ENCODE measurements at regions not wholly inside any gene's neighbourhood (a gene's known extent, or its start where the extent isn't known, plus 50 kb on each side); places are given as distances from the start of the nearest gene placed in this dataset.

- Histone ChIP-seq H3K79me2 (ENCODE audit: low read length) (no peaks in the 10 kb centered on the region), H2AFZ (ENCODE audit: low read length) (0 out of 2 replicates have a peak overlapping the region, but pooled peaks have one; percentile 9)
Measured at GRCh38 chr21:18498431-18498830, 94.8 kb upstream of the TMPRSS15 start.

GRCh38 chr21:18499761-18500376 lies 96.3 kb upstream of the TMPRSS15 start:
- Histone ChIP-seq H3K4me1 (ENCODE audit: low read length) (no peaks in the 10 kb centered on the region), H3K27me3 (replicated peaks; ENCODE audit: insufficient read depth, low read length) (no peaks in the 10 kb centered on the region), H3K9me2 (replicated peaks; ENCODE audit: insufficient read depth, low read length) (no peaks in the 10 kb centered on the region), H3K4me2 (ENCODE audit: low read depth, low read length) (no peak overlapping the region), H2AFZ (ENCODE audit: low read length) (no peak overlapping the region), H4K20me1 (ENCODE audit: insufficient read depth, low read length) (no peaks in the 10 kb centered on the region), H3K27ac (ENCODE audit: low read length) (no peak overlapping the region), H3F3A (ENCODE audit: insufficient read depth, low read length) (no peaks in the 10 kb centered on the region), H3K36me3 (replicated peaks; ENCODE audit: insufficient read depth, low read length) (no peaks in the 10 kb centered on the region), H3K9ac (ENCODE audit: low read length) (no peak overlapping the region), H3K79me2 (ENCODE audit: low read length) (no peaks in the 10 kb centered on the region), H3K4me3 (ENCODE audit: low read length) (no peak overlapping the region), H3K9me3 (replicated peaks; ENCODE audit: insufficient read depth, low read length) (no peaks in the 10 kb centered on the region)
- DNase-seq: peak; percentile 73
- peak; percentile 77 for TF ChIP-seq CTCF (IDR thresholded peaks at IDR 0.05; ENCODE audit: low read length)
- no peak for TF ChIP-seq EZH2phosphoT487 (IDR thresholded peaks at IDR 0.05; ENCODE audit: low read length)

More at GRCh38 chr21:18498431-18498830, 94.8 kb upstream of the TMPRSS15 start:
- no peak overlapping the region for H3K9ac ChIP-seq (ENCODE audit: low read length)
- DNase-seq: no peak
- H3K4me2 ChIP-seq (ENCODE audit: low read depth, low read length): no peak overlapping the region
- H3K36me3 ChIP-seq (replicated peaks; ENCODE audit: insufficient read depth, low read length): no peaks in the 10 kb centered on the region
- no peak overlapping the region for H3K27ac ChIP-seq (ENCODE audit: low read length)
- no peaks in the 10 kb centered on the region for H3K9me3 ChIP-seq (replicated peaks; ENCODE audit: insufficient read depth, low read length)
- TF ChIP-seq CTCF (IDR thresholded peaks at IDR 0.05; ENCODE audit: low read length) (no peak), EZH2phosphoT487 (IDR thresholded peaks at IDR 0.05; ENCODE audit: low read length) (no peak), EZH2 (optimal IDR thresholded peaks at IDR 0.05; ENCODE audit: low read depth, low read length) (no peak)
- H3K9me2 ChIP-seq (replicated peaks; ENCODE audit: insufficient read depth, low read length): no peaks in the 10 kb centered on the region
- H3K4me1 ChIP-seq (ENCODE audit: low read length): no peaks in the 10 kb centered on the region
- no peaks in the 10 kb centered on the region for H3F3A ChIP-seq (ENCODE audit: insufficient read depth, low read length)
- no peak overlapping the region for H3K4me3 ChIP-seq (ENCODE audit: low read length)
- H3K27me3 ChIP-seq (replicated peaks; ENCODE audit: insufficient read depth, low read length): no peaks in the 10 kb centered on the region
- no peaks in the 10 kb centered on the region for H4K20me1 ChIP-seq (ENCODE audit: insufficient read depth, low read length)

GRCh38 chr21:18518054-18518481 lies 114.5 kb upstream of the TMPRSS15 start:
- no peaks in the 10 kb centered on the region for H3K27me3 ChIP-seq (replicated peaks; ENCODE audit: insufficient read depth, low read length)
- no peak overlapping the region for H2AFZ ChIP-seq (ENCODE audit: low read length)
- H4K20me1 ChIP-seq (ENCODE audit: insufficient read depth, low read length): no peaks in the 10 kb centered on the region
- TF ChIP-seq EZH2phosphoT487 (IDR thresholded peaks at IDR 0.05; ENCODE audit: low read length) (no peak), CTCF (IDR thresholded peaks at IDR 0.05; ENCODE audit: low read length) (no peak), EZH2 (optimal IDR thresholded peaks at IDR 0.05; ENCODE audit: low read depth, low read length) (no peak)
- no peaks in the 10 kb centered on the region for H3K79me2 ChIP-seq (ENCODE audit: low read length)
- H3K9ac ChIP-seq (ENCODE audit: low read length): no peak overlapping the region
- no peak for DNase-seq
- H3K9me2 ChIP-seq (replicated peaks; ENCODE audit: insufficient read depth, low read length): no peaks in the 10 kb centered on the region
- no peaks in the 10 kb centered on the region for H3K4me1 ChIP-seq (ENCODE audit: low read length)
- no peaks in the 10 kb centered on the region for H3K36me3 ChIP-seq (replicated peaks; ENCODE audit: insufficient read depth, low read length)
- no peak overlapping the region for H3K4me3 ChIP-seq (ENCODE audit: low read length)
- H3K4me2 ChIP-seq (ENCODE audit: low read depth, low read length): no peak overlapping the region
- H3K27ac ChIP-seq (ENCODE audit: low read length): no peak overlapping the region
- no peaks in the 10 kb centered on the region for H3F3A ChIP-seq (ENCODE audit: insufficient read depth, low read length)
- no peaks in the 10 kb centered on the region for H3K9me3 ChIP-seq (replicated peaks; ENCODE audit: insufficient read depth, low read length)

Data from MM.1S (cell line).